GM12892 (cell line): ENCODE measurements at regions not wholly inside any gene's neighbourhood (a gene's known extent, or its start where the extent isn't known, plus 50 kb on each side); places are given as distances from the start of the nearest gene placed in this dataset.
"Not testable (repeated sequence)": the region's sequence is repeated elsewhere in the genome, so short reads cannot be mapped to it uniquely, and the experiment has no call there.

Experiments
- DNase-seq: peaks from one replicate; pipeline ENCODE4 v3.0.0; 2011; ENCODE audit not compliant: insufficient read length
- FAIRE-seq: peaks from 2 replicates; lab custom pipeline; 2011; peaks lifted over from hg19 to GRCh38; lab: Jason Lieb, UNC
- POLR2A ChIP-seq: IDR thresholded peaks from 2 replicates; pipeline ENCODE4 v1.6.1; 2011; ENCODE audit warnings: low read depth, low read length, control low read depth
- POLR2AphosphoS5 ChIP-seq: IDR thresholded peaks from 2 replicates; pipeline ENCODE4 v1.6.1; 2011; ENCODE audit warnings: low read depth, low read length, control low read depth
- TAF1 ChIP-seq: IDR thresholded peaks from 2 replicates; pipeline ENCODE4 v1.6.1; 2011; ENCODE audit warnings: low read depth, mild to moderate bottlenecking, control low read depth, low read length, borderline replicate concordance

DNA sequence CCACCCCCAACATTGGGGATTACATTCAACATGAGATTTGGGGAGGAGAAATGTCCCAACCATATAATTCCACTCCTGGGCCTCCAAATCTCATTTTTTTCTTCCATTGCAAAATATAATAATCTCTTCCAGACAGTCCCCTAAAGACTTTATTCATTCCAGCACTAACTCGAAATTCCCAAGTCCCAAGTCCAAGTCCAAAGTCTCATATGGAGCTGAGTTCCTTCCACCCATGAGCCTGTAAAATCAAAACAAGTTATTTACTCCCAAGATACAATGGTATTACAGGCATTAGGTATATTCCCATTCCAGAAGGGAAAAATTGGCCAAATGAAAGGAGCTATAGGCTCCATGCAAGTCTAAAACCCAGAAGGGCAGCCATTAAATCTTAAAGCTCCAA, 56.7 kb downstream of the P2RY1 start:
- DNase-seq (no peak), FAIRE-seq (no peak)
- no peak for TF ChIP-seq POLR2A
- no peak for TF ChIP-seq TAF1
- no peak for TF ChIP-seq POLR2AphosphoS5

DNA sequence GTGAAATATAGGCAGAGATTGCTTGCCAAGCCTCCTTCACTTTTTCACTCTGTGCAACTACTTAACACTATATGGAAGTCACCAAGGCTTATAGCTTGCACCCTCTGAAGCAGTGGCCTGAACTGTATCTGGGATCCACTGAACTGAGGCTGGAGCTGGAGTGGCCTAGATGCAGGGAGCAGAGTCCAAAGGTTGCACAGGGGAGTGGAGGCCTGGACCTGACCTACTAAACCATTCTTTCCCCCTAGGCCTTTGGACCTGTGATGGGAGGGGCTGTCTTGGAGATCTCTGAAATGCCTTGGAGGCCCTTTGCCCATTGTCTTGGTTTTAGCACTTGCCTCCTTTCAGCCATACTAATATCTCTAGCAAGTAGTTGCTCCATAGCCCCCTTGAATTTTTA, 57.5 kb downstream of the P2RY1 start:
- no peak for FAIRE-seq
- DNase-seq: no peak
- TF ChIP-seq POLR2A: no peak
- no peak for TF ChIP-seq TAF1
- TF ChIP-seq POLR2AphosphoS5: no peak

DNA sequence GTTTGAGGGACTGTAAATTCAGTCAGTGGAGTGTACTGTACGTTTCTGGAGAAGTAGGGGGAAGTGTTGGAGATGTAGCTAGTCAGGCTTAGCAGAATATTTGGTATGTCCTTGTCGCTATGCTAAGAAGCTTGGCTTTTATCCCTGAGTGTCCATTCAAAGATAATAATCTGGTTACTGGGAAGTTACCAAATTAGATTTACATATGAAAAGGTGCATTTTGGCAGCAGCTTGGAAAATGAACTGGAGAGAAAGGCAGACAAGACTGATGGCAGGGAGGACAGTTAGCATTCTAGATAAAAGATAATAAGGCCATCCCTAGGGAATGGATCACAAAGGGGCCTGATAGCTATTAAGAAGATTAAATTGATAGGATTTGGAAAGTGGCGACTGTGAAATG, 58.7 kb downstream of the P2RY1 start:
- no peak for FAIRE-seq
- no peak for DNase-seq
- TF ChIP-seq POLR2A (no peak), POLR2AphosphoS5 (no peak), TAF1 (no peak)

DNA sequence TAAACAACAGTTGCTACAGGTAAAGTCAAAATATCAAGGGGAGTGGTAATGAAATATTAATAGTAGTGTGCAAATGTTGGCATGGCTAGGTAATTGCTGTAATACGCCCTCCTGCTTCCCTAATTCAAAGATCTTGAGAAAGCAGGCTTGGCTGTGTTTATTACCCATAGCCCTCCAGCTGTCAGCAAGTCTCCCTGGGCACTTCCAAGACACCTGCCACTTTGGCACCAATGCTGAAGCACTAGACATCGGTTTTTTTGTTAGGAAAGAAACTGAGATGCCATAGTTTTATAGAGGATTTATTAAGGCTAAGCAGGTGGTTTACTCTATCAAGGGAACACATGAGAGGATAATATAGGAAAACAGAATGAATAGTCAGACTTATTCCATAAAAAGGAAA, 64.4 kb downstream of the P2RY1 start:
- DNase-seq: no peak
- TF ChIP-seq POLR2A (no peak), TAF1 (no peak), POLR2AphosphoS5 (no peak)
- FAIRE-seq: no peak

DNA sequence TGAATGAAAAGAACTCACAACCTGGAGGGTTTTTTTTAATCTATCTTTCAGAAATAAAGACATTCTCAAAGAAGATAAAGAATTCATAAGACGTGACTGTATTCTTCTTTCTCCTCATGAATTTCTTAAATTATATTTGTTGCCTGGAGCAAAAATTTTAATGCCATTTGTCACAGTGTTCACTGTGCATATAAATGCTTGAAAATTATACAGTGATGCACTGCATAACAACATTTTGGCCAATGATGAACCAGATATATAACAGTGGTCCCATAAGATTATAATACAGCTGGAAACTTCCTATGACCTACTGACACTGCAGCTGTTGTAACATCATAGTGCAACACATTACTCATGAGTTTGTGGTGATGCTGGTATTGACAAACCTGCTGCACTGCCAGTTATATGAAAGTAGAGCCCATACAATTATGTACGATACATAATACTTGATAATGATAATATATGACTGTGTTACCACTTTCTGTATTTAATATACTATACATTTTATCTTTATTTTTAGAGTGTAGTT, 67.3 kb downstream of the P2RY1 start:
- TF ChIP-seq POLR2AphosphoS5 (no peak), POLR2A (no peak), TAF1 (no peak)
- peak; percentile 24 for FAIRE-seq

DNA sequence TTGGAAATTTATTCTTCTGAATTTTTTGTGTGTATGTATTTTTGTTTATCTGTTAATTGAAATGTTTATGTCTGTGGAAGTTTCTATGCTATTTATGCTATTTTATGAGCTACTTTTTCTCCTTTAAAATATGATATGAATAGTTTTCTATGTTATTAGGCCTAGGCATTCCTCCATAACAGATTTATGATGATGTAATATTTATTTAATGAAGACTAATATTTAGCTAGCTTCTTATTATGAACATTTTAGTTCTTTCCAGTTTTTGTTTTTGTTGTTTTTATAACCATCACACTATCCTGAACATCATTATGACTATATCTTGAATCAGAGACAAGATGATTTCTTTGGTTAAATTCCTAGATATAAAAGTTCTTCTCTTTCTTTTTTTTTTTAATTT, 70.7 kb downstream of the P2RY1 start:
- TF ChIP-seq TAF1: no peak
- TF ChIP-seq POLR2A: no peak
- TF ChIP-seq POLR2AphosphoS5: no peak
- no peak for FAIRE-seq
- DNase-seq: no peak

More for the DNA sequence above, 67.3 kb downstream of the P2RY1 start:
- no peak for DNase-seq

DNA sequence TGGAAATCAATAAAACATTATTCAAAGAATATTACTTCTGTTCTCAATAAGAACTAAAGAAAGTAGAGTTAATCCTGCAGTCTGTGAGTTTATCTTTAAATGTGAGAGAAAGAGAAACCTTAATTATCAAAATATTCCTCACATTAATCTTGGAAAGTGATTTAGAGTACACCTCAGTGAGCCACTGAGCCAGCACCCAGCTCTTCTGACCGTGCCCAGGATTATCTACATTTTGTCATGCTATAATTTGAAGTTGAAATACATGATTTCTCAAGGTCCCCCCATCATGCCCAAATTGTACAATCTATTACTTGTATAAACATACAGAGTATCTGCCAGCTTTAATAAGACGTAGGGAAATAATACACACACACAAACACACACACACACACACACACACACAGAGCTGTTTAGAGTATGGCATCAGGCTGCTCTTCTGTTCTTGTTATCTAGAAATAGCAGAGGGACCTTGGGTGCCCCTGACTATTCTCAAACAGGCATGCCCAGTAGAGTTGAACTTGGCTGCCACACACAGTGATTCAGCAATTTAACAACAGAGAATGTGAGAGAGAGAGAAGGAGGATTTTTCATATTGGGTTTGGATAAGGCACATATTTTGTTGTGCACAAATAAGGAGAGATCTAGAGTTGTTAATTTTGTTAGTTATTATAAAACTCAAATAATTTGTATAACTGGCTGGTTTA, 74.4 kb downstream of the P2RY1 start:
- DNase-seq (no peak), FAIRE-seq (peak; percentile 73)
- TF ChIP-seq POLR2A (no peak), POLR2AphosphoS5 (no peak), TAF1 (no peak)

DNA sequence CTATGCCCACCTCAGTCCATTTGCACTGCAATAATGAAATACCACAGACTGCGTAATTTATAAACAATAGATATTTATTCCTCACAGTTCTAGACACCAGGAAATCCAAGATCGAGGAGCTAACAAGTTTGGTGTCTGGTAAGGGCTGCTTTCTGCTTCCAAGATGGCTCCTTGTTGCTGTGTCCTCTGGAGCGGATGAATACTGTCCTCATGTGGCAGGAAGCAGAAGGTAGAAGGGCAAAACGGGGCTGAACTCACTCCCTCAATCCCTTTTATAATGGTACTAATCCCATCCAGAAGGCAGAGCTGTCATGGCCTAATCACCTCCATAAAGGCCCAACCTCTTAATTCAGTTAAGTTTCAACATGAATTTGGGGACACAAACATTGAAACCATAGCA, 75.3 kb downstream of the P2RY1 start:
- DNase-seq (no peak), FAIRE-seq (no peak)
- TF ChIP-seq POLR2A (no peak), TAF1 (no peak), POLR2AphosphoS5 (no peak)

DNA sequence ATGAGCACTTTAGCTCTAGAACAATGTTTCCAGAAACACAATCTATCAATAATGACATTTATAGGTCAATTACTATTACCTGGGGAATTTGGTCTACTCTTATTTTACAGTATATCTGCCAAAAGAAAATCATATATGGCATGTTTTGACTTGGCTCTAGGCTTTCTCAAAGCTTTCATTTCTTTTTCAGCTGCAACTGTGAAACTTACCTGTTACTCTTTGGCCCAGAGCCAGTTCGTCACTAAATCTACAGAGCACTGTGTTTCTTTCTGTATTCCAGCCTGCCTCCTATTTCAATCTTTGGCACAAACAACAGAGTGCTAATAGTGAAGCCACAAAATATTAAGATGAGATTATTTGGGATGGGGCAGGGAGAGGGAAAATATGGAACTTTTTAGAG, 76.0 kb downstream of the P2RY1 start:
- no peak for DNase-seq
- FAIRE-seq: no peak
- TF ChIP-seq POLR2AphosphoS5 (no peak), TAF1 (no peak), POLR2A (no peak)

DNA sequence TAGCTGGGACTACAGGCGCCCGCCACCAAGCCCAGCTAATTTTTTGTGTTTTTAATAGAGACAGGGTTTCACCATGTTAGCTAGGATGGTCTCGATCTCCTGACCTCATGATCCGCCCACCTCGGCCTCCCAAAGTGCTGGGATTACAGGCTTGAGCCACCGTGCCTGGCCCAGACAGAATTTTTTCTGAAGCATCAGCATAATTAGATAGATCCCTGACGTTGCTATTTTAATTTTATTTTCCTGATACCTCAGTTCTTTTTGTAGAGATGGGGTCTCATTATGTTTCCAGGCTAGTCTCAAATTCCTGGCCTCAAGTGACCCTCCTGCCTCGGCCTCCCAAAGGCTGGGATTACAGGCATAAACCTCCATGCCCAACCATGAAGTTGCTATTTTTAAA, 79.8 kb downstream of the P2RY1 start:
- DNase-seq, FAIRE-seq: not testable (repeated sequence)

DNA sequence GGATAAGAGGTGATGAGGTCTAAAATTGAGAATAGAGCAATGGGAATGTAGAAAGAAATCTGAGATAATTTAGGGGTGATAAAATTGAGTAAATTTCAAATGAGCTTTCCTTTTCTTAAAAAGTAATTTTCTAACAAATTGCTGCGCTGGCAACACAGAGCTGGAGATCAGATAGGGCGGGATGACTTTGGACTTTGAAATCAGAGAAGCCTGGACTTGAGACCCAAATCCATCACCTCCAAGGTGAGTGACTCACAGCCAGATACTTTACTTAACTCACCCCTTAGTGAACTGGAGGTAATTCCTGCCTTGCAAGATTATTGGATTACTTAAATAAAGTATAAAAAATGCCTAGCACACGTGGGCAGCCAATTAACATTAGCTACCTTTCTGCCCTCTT, 80.8 kb downstream of the P2RY1 start:
- FAIRE-seq (no peak), DNase-seq (no peak)
- TF ChIP-seq POLR2A (no peak), POLR2AphosphoS5 (no peak), TAF1 (no peak)

DNA sequence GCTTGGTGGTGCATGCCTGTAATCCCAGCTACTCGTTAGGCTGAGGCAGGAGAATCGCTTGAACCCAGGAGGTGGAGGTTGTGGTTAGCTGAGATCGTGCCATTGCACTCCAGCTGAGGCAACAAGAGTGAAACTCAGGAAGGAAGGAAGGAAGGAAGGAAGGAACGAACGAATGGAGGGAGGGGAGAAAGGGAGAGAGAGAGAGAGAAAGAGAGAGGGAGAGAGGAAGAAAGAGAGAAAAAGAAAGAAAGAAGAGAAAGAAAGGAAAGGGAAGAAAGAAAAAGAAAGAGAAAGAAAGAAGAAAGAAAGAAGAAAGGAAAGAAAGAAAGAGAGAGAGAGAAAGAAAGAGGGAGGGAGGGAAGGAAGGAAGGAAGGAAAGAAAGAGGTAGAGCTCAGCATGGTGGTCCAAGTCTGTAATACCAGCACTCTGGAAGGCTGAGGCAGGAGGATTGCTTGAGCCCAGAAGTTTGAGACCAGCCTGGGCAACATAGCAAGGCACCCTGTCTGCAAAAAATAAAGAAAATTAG, 81.9 kb downstream of the P2RY1 start:
- no peak for TF ChIP-seq TAF1
- TF ChIP-seq POLR2AphosphoS5: no peak
- no peak for TF ChIP-seq POLR2A
- no peak for DNase-seq
- FAIRE-seq: no peak

DNA sequence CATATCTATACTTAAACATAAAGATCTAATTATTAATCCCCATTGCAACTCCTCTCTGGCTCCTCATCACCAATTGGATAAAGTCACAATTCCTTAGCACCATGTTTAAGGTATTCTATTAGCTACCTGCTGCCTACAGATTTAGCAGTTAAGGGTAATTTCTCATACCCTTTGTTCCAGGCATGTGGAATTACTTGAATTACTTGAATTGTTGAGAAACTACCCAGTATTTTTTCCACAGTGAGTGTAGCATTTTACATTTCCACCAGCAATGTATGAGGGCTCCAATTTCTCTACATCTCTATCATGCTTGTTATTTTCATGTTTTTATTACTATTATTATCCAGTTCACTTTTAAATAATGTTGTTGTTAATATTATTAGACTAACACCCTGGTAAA, 86.4 kb downstream of the P2RY1 start:
- FAIRE-seq (no peak), DNase-seq (no peak)
- no peak for TF ChIP-seq TAF1
- TF ChIP-seq POLR2AphosphoS5: no peak
- no peak for TF ChIP-seq POLR2A
